ENCODE measurements at regions not wholly inside any gene's neighbourhood (a gene's known extent, or its start where the extent isn't known, plus 50 kb on each side); places are given as distances from the start of the nearest gene placed in this dataset.

DNA sequence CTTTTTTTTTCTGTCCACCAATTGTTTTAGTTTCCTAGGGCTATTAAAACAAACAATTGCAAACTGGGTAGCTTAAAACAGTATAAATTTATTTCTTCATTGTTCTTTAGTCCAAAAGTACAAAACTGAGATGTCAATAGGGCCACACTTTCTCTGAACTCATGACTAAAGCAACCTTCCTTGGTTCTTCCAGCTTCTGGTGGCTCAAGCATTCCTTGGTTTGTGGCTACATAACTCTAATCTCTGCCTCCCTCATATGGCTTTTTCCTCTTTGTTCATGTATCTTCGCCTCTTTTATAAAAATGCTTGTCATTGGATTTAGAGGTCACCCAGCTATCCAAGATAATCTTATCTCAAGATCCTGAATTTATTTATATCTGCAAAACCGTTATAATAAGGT, 914.5 kb upstream of the EPHA6 start:
- TF ChIP-seq, protein P1, sequence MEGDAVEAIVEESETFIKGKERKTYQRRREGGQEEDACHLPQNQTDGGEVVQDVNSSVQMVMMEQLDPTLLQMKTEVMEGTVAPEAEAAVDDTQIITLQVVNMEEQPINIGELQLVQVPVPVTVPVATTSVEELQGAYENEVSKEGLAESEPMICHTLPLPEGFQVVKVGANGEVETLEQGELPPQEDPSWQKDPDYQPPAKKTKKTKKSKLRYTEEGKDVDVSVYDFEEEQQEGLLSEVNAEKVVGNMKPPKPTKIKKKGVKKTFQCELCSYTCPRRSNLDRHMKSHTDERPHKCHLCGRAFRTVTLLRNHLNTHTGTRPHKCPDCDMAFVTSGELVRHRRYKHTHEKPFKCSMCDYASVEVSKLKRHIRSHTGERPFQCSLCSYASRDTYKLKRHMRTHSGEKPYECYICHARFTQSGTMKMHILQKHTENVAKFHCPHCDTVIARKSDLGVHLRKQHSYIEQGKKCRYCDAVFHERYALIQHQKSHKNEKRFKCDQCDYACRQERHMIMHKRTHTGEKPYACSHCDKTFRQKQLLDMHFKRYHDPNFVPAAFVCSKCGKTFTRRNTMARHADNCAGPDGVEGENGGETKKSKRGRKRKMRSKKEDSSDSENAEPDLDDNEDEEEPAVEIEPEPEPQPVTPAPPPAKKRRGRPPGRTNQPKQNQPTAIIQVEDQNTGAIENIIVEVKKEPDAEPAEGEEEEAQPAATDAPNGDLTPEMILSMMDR (conservative IDR thresholded peaks at IDR 0.05): no peak
- no peak overlapping the region for H3K27ac ChIP-seq

DNA sequence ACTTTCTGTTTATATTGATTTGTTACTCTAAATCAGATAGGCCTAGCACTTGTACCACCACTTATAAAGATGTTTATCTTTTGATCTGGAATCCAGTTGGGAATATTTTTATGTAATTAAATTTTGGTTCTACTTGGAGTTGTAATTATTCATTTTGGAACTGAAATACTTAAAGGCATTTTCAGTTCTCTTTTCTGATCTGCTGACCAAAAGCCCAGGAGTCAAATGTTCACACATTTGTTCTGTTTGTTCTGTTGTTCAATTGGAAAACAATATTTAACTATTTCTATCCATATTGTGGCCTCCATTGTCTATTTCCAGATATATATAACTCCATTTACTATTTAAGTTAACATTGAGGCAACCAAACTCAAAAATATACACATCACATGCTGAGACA, 912.4 kb upstream of the EPHA6 start:
- TF ChIP-seq, protein P1 (conservative IDR thresholded peaks at IDR 0.05): no peak
- H3K27ac ChIP-seq: no peak overlapping the region

DNA sequence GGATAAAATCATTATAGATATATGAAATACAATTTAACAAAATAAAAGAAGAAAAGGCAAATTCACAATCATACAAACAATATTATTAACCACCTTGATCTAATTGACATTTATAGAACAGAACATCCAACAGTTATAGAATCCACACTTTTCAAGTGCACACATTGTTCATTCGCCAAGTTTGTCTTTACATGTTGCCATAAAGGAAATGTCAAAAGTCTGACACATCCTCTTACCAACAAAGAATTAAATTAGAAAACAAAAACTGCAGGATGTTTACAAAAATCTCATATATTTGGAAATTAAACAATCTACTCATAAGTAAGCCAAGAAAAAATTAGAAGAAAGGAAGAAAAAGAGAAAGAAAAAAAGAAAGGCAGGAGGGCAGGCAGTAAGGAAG, 909.2 kb upstream of the EPHA6 start:
- H3K27ac ChIP-seq: no peak overlapping the region
- TF ChIP-seq, protein P1 (conservative IDR thresholded peaks at IDR 0.05): no peak

DNA sequence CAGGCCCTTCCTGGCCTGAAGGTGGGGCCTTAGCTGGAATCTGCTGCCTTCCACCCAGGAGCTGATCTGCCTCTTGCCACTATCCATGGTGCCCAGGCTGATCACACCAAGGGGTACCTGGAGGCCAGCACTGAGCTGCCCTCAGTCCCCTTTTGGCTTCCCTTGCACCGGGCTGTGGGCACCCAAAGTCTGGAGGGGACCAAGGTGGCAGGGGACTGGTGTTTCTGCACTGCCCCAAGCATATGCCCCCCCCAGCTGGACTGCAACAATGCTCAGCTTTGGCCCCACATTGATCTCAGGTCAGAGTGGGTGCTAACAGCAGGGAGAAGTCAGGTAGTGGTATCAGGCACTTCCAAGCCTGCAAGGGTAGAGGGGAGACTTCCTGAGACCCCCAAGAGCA, 902.6 kb upstream of the EPHA6 start:
- TF ChIP-seq, protein P1 (conservative IDR thresholded peaks at IDR 0.05): no peak
- H3K27ac ChIP-seq: no peak overlapping the region

DNA sequence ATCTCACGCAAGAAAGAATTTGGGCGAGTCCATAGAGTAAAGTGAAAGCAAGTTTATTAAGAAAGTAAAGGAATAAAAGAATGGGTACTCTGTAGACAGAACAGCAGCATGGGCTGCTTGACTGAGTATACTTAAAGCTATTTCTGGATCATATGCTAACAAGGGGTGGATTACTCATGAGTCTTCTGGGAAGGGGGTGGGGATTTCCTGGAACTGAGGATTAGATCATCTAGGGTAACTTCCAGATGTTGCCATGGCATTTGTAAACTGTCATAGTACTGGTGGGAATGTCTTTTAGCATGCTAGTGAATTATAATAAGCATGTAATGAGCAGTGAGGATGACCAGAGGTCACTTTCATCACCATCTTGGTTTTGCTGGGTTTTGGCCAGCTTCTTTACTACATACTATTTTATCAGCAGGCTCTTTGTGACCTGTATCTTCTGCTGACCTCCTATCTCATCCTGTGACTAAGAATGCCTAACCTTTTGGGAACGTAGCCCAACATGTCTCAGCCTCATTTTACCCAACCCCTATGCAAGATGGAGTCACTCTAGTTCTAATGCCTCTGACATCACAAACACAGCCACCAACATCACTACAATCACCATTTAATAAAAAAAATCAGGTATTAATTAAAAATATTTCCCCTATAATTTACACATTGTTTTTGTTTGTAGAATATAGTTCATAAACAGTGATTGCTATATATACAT, 890.7 kb upstream of the EPHA6 start:
- no peak overlapping the region for H3K27ac ChIP-seq
- TF ChIP-seq, protein P1 (conservative IDR thresholded peaks at IDR 0.05): no peak

DNA sequence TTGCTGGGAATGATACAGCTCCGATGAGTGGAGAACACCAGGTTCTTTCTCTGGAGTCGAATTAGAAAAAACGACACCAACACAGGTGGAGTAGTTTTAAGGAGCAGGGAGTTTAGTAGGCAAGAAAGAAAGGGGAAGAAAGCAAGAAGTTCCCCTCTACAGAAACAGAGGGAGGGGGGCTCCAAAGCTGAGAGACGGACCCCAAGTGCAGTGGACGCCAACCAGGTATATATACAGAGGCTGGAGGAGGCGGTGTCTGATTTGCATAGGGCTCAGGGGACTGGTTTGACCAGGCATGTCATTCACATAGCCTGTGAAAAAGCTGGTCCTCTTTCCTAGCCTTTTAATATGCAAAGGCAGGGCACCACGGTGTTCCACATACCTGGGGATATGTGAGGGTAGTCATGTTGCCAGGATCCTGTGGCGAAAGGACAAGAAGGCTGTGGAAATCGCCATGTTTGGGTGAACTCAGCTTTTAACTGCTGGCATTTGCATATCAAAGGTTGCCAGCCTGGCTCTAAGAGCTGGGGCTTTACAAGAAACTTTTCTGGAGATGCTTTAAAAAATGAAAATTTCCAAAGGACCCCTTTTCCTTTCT, 887.4 kb upstream of the EPHA6 start:
- TF ChIP-seq, protein P1 (conservative IDR thresholded peaks at IDR 0.05): no peak
- H3K27ac ChIP-seq: no peak overlapping the region

DNA sequence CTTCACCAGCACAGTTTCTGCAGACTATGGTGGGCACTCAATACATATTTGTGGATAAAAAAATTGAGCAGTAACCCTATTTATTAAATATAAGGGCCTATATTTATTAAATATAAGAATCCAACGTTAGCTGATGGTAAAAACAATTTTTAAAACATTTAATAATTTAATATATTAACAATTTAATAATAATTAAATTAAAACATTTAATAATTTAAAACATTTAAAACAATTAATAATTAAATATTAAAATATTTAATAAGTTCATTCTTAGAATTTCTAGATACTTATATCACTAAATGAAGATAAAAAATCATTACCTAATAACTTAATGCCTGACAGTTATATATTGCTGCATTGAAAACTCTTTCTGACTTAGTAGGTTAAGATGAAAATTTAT, 880.2 kb upstream of the EPHA6 start:
- TF ChIP-seq, protein P1 (conservative IDR thresholded peaks at IDR 0.05): no peak
- no peak overlapping the region for H3K27ac ChIP-seq
